Astrocyte (in vitro differentiated cells and primary cell): ENCODE measurements at regions not wholly inside any gene's neighbourhood (a gene's known extent, or its start where the extent isn't known, plus 50 kb on each side); places are given as distances from the start of the nearest gene placed in this dataset.

ENCODE experiments used
- DNase-seq: peaks from one replicate; pipeline ENCODE4 v3.0.0-alpha.2; 2010; ENCODE audit warnings: low read depth
- FAIRE-seq: peaks from 2 replicates; lab custom pipeline; 2011; peaks lifted over from hg19 to GRCh38; lab: Jason Lieb, UNC
- H2AFZ ChIP-seq: 2 replicates; pipeline ENCODE4 v1.6.0; 2012; ENCODE audit warnings: low read depth, low read length, inconsistent platforms
- H3K27ac ChIP-seq: 2 replicates; pipeline ENCODE4 v1.5.1; 2011; ENCODE audit warnings: low read depth, low read length, inconsistent platforms
- H3K27me3 ChIP-seq: 2 replicates; pipeline ENCODE4 v1.6.0; 2011; ENCODE audit warnings: low read length, inconsistent platforms; ENCODE audit not compliant: insufficient read depth
- H3K36me3 ChIP-seq: 2 replicates; pipeline ENCODE4 v1.5.1; 2011; ENCODE audit warnings: low read length, inconsistent platforms; ENCODE audit not compliant: insufficient read depth
- H3K4me1 ChIP-seq: 2 replicates; pipeline ENCODE4 v1.5.1; 2011; ENCODE audit warnings: low read length, inconsistent platforms; ENCODE audit not compliant: insufficient read depth
- H3K4me2 ChIP-seq: 2 replicates; pipeline ENCODE4 v1.6.0; 2012; ENCODE audit warnings: low read length, inconsistent platforms
- H3K4me3 ChIP-seq: 2 replicates; pipeline ENCODE4 v1.5.1; 2011; ENCODE audit warnings: low read depth, mild to moderate bottlenecking, low read length, inconsistent platforms; ENCODE audit not compliant: insufficient read depth
- H3K79me2 ChIP-seq: 2 replicates; pipeline ENCODE4 v1.6.0; 2012; ENCODE audit warnings: mild to moderate bottlenecking, low read length, inconsistent platforms; ENCODE audit not compliant: insufficient read depth
- H3K9ac ChIP-seq: 2 replicates; pipeline ENCODE4 v1.6.0; 2012; ENCODE audit warnings: mild to moderate bottlenecking, low read length, inconsistent platforms
- H3K9me3 ChIP-seq: 2 replicates; pipeline ENCODE4 v1.5.1; 2012; ENCODE audit warnings: low read depth, mild to moderate bottlenecking, low read length, inconsistent platforms; ENCODE audit not compliant: insufficient read depth
- H4K20me1 ChIP-seq: 2 replicates; pipeline ENCODE4 v1.6.0; 2012; ENCODE audit warnings: low read length, inconsistent platforms; ENCODE audit not compliant: insufficient read depth
- H3K27ac Mint-ChIP-seq: one replicate; pipeline ENCODE4 v1.8.0; 2021; ENCODE audit warnings: mild to moderate bottlenecking, mixed read lengths; ENCODE audit not compliant: unreplicated experiment
- H3K27me3 Mint-ChIP-seq: one replicate; pipeline ENCODE4 v1.8.0; 2021; ENCODE audit warnings: low read depth, mixed read lengths; ENCODE audit not compliant: unreplicated experiment
- H3K36me3 Mint-ChIP-seq: one replicate; pipeline ENCODE4 v1.8.0; 2021; ENCODE audit warnings: low read depth, mixed read lengths; ENCODE audit not compliant: unreplicated experiment
- H3K4me1 Mint-ChIP-seq: one replicate; pipeline ENCODE4 v1.8.0; 2021; ENCODE audit warnings: low read depth, mixed read lengths; ENCODE audit not compliant: unreplicated experiment
- H3K4me3 Mint-ChIP-seq: one replicate; pipeline ENCODE4 v1.8.0; 2021; ENCODE audit warnings: mild to moderate bottlenecking, moderate library complexity, mixed read lengths; ENCODE audit not compliant: unreplicated experiment
- H3K9me3 Mint-ChIP-seq: one replicate; pipeline ENCODE4 v1.8.0; 2021; ENCODE audit warnings: mild to moderate bottlenecking, mixed read lengths; ENCODE audit not compliant: unreplicated experiment
- EZH2 ChIP-seq: IDR thresholded peaks from 2 replicates; pipeline ENCODE4 v1.6.1; 2012; ENCODE audit warnings: mild to moderate bottlenecking, low read length, inconsistent platforms; ENCODE audit not compliant: insufficient read depth
- TF ChIP-seq, protein P1 (sequence below): IDR thresholded peaks from 2 replicates; pipeline ENCODE4 v1.5.1; 2011; ENCODE audit warnings: low read depth, mild to moderate bottlenecking, inconsistent platforms, low read length, moderate library complexity; ENCODE audit not compliant: insufficient read depth

DNA sequence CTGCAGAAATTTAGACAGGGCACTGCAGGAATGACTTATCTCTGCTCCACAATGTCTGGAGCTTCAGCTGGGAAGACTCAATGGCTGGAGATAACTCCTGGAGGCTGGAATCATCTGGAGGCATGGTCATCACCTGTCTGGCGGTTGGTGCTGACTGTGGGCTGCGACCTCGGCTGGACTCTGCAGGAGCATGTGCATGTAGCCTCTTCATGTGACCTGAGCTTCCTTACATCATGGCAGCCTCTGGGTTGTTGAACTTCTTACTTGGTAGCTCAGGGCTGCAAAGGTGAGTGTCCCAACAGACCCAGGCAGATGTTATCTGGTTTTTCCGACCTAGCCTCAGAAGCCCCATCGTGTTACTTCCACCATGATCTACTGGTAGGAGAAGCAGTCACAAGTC lies 188.2 kb upstream of the RPL38 start:
- Mint-ChIP-seq H3K9me3 (peaks cover 8% of the 10 kb centered on the region), H3K36me3 (no peaks in the 10 kb centered on the region), H3K4me1 (no peaks in the 10 kb centered on the region), H3K27ac (no peak overlapping the region), H3K4me3 (no peak overlapping the region), H3K27me3 (peaks cover 51% of the 10 kb centered on the region)
- no peak for TF ChIP-seq EZH2
- TF ChIP-seq, protein P1, sequence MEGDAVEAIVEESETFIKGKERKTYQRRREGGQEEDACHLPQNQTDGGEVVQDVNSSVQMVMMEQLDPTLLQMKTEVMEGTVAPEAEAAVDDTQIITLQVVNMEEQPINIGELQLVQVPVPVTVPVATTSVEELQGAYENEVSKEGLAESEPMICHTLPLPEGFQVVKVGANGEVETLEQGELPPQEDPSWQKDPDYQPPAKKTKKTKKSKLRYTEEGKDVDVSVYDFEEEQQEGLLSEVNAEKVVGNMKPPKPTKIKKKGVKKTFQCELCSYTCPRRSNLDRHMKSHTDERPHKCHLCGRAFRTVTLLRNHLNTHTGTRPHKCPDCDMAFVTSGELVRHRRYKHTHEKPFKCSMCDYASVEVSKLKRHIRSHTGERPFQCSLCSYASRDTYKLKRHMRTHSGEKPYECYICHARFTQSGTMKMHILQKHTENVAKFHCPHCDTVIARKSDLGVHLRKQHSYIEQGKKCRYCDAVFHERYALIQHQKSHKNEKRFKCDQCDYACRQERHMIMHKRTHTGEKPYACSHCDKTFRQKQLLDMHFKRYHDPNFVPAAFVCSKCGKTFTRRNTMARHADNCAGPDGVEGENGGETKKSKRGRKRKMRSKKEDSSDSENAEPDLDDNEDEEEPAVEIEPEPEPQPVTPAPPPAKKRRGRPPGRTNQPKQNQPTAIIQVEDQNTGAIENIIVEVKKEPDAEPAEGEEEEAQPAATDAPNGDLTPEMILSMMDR, result no peak
- H3K9ac ChIP-seq, result no peak overlapping the region
- no peaks in the 10 kb centered on the region for H3K4me1 ChIP-seq
- no peak overlapping the region for H3K4me2 ChIP-seq
- no peaks in the 10 kb centered on the region for H3K79me2 ChIP-seq
- no peak overlapping the region for H2AFZ ChIP-seq
- FAIRE-seq (no peak), DNase-seq (no peak)
- H3K4me3 ChIP-seq, result no peak overlapping the region
- no peaks in the 10 kb centered on the region for H3K36me3 ChIP-seq
- H3K9me3 ChIP-seq, result no peaks in the 10 kb centered on the region
- H3K27ac ChIP-seq, result no peak overlapping the region
- peaks cover 5% of the 10 kb centered on the region for H3K27me3 ChIP-seq
- no peaks in the 10 kb centered on the region for H4K20me1 ChIP-seq

DNA sequence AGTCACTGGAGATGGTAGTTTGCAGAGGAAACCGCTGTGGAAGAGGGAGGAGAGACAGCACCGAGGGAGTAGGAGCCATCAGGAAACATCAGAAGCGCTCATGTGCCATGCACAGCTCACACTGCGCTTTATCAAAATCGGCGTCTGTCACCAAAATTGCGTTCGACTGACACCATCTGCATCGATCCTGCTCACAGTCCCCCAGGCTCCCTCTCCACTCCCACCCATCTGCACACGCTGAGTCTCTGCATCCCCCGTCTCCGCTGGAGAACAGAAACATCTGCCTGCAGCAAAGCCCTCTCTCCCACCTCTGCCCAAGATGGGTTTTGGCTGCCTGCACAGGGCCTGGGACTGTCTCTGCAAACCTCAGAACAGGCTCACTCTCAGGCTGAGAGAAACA lies 187.5 kb upstream of the RPL38 start:
- Histone ChIP-seq H3K4me1 (no peaks in the 10 kb centered on the region), H4K20me1 (no peaks in the 10 kb centered on the region), H3K9ac (no peak overlapping the region), H3K4me3 (no peak overlapping the region), H3K79me2 (no peaks in the 10 kb centered on the region), H3K4me2 (no peak overlapping the region), H3K27ac (no peak overlapping the region), H3K36me3 (no peaks in the 10 kb centered on the region), H3K27me3 (peaks cover 5% of the 10 kb centered on the region), H2AFZ (no peak overlapping the region), H3K9me3 (no peaks in the 10 kb centered on the region)
- Mint-ChIP-seq H3K4me3 (no peak overlapping the region), H3K27ac (peak overlapping the region; percentile 26), H3K36me3 (no peaks in the 10 kb centered on the region), H3K4me1 (no peaks in the 10 kb centered on the region), H3K9me3 (peaks cover 8% of the 10 kb centered on the region), H3K27me3 (peaks cover 52% of the 10 kb centered on the region)
- FAIRE-seq (no peak), DNase-seq (no peak)
- TF ChIP-seq, protein P1, result no peak
- no peak for TF ChIP-seq EZH2

DNA sequence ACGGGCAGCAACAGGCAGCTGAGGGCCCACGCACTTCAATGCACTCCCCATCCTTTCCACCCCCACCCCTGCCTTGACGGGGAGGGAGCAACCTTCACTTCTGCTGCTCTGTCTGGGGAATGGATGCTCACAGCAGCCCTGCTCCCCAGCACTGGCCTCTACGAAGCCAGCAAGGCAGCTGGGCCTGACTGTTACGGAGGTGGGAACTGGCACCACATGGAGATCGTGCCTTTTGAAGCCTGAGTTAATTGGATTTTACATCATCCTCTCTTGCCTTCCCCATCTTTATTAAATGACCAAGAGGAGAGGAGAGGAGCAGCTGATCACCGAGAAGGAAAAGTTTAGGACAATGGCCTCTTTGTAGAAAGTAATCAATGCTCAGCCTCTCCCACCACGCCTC lies 187.0 kb upstream of the RPL38 start:
- no peaks in the 10 kb centered on the region for H3K9me3 ChIP-seq
- no peaks in the 10 kb centered on the region for H3K79me2 ChIP-seq
- DNase-seq, result no peak
- H3K9ac ChIP-seq, result no peak overlapping the region
- Mint-ChIP-seq H3K27me3 (peaks cover 52% of the 10 kb centered on the region), H3K4me3 (no peak overlapping the region), H3K4me1 (no peaks in the 10 kb centered on the region), H3K27ac (no peak overlapping the region), H3K36me3 (no peaks in the 10 kb centered on the region), H3K9me3 (peaks cover 8% of the 10 kb centered on the region)
- H2AFZ ChIP-seq, result no peak overlapping the region
- peaks cover 5% of the 10 kb centered on the region for H3K27me3 ChIP-seq
- FAIRE-seq, result no peak
- no peaks in the 10 kb centered on the region for H3K4me1 ChIP-seq
- H3K36me3 ChIP-seq, result no peaks in the 10 kb centered on the region
- no peak overlapping the region for H3K4me2 ChIP-seq
- H3K4me3 ChIP-seq, result no peak overlapping the region
- TF ChIP-seq, protein P1, result no peak
- no peak for TF ChIP-seq EZH2
- H4K20me1 ChIP-seq, result no peaks in the 10 kb centered on the region
- H3K27ac ChIP-seq, result no peak overlapping the region
